Central memory CD8-positive, alpha-beta T cell (primary cell): ENCODE measurements at regions not wholly inside any gene's neighbourhood (a gene's known extent, or its start where the extent isn't known, plus 50 kb on each side); places are given as distances from the start of the nearest gene placed in this dataset.

ENCODE experiments used
- ATAC-seq: fragments of 150-1000 bp; cut with Tn5 transposase; replicated peaks from 2 replicates; pipeline ENCODE4 v1.10.0; 2022; ENCODE audit warnings: mild to moderate bottlenecking, moderate FRiP score, moderate number of reproducible peaks; ENCODE audit not compliant: poor library complexity, severe bottlenecking; ENCODE audit errors: extremely low read depth
- DNase-seq, 2 donors: peaks; one replicate each; pipeline ENCODE4 v3.0.0; 2021; ENCODE audit warnings: low spot score in 2 of 2
- H3K27ac Mint-ChIP-seq: one replicate; pipeline ENCODE4 v1.8.0; 2022; ENCODE audit warnings: low read depth, mild to moderate bottlenecking, moderate library complexity, mixed read lengths
- H3K27me3 Mint-ChIP-seq: one replicate; pipeline ENCODE4 v1.8.0; 2022; ENCODE audit warnings: mixed read lengths
- H3K36me3 Mint-ChIP-seq: one replicate; pipeline ENCODE4 v1.8.0; 2022; ENCODE audit warnings: mild to moderate bottlenecking, moderate library complexity, mixed read lengths; ENCODE audit not compliant: insufficient read depth
- H3K4me1 Mint-ChIP-seq: one replicate; pipeline ENCODE4 v1.8.0; 2022; ENCODE audit warnings: mixed read lengths
- H3K4me3 Mint-ChIP-seq: one replicate; pipeline ENCODE4 v1.8.0; 2022; ENCODE audit warnings: mild to moderate bottlenecking, moderate library complexity, mixed read lengths
- H3K9me3 Mint-ChIP-seq: one replicate; pipeline ENCODE4 v1.8.0; 2022; ENCODE audit warnings: mixed read lengths

DNA sequence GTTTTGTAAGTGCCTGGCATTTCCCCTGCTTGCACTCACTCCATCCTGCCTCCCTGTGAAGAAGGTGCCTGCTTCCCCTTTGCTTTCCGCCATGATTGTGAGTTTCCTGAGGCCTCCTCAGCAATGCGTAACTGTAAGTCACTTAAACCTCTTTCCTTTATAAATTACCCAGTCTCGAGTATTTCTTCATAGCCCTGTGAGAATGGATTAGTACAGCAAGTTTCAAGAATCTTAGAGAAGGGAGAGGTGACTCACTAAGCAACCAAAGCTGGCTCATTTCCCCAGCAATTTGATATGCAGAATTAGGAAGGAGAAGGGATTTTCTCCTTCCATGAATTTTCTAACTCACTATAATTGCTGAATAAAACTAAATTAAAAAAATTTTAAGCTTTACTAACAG is 251.0 kb upstream of the FOXG1 start:
- H3K4me1 Mint-ChIP-seq, result no peaks in the 10 kb centered on the region
- H3K9me3 Mint-ChIP-seq, result peaks cover 9% of the 10 kb centered on the region
- ATAC-seq (no peak), DNase-seq (no peak)
- H3K4me3 Mint-ChIP-seq, result no peak overlapping the region
- no peak overlapping the region for H3K27ac Mint-ChIP-seq
- H3K27me3 Mint-ChIP-seq, result no peaks in the 10 kb centered on the region
- no peaks in the 10 kb centered on the region for H3K36me3 Mint-ChIP-seq

DNA sequence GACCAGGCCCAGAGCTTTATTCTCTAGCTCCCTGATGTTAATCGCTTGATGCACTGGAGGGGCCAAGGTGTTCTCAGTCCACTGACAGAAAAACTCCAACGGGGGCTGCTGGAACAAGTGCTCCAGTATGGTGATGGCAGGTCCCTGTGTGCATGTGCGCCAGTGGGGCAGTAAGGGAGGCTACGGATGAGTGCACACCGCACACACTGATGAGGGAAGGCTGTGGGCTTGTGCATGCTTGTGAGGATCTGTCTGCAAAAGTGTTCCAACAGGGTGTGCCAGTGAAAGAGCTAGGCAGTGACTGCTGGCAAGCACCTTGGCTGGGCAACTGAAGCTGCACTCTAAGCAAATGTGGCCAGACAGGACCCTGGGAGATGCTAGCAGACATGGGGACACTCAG is 229.7 kb upstream of the FOXG1 start:
- Mint-ChIP-seq H3K4me3 (no peak overlapping the region), H3K36me3 (no peaks in the 10 kb centered on the region), H3K27me3 (no peaks in the 10 kb centered on the region), H3K27ac (no peak overlapping the region), H3K9me3 (peaks cover 42% of the 10 kb centered on the region), H3K4me1 (no peaks in the 10 kb centered on the region)
- ATAC-seq, result no peak
- no peak for DNase-seq

DNA sequence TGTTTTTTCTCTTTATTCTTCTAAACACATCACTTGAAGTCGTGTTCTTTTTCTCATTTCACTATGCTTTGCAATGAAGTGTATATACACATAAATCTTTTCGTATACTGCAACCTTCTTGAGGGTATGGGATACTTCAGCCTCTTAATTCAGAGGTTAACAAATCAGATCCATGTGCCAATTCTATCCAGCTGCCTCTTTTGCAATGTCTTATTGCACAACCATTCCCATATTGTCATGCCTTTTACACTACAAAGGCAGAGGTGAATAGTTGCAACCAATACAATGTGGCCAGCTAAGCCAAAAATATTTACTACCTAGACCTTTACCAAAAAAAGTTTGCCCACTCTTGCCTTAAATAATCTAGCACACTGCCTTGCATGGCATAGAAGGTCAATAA is 224.5 kb upstream of the FOXG1 start:
- Mint-ChIP-seq H3K4me3 (no peak overlapping the region), H3K36me3 (no peaks in the 10 kb centered on the region), H3K27ac (no peak overlapping the region), H3K4me1 (no peaks in the 10 kb centered on the region), H3K9me3 (peaks cover 27% of the 10 kb centered on the region), H3K27me3 (no peaks in the 10 kb centered on the region)
- ATAC-seq (no peak), DNase-seq (no peak)

DNA sequence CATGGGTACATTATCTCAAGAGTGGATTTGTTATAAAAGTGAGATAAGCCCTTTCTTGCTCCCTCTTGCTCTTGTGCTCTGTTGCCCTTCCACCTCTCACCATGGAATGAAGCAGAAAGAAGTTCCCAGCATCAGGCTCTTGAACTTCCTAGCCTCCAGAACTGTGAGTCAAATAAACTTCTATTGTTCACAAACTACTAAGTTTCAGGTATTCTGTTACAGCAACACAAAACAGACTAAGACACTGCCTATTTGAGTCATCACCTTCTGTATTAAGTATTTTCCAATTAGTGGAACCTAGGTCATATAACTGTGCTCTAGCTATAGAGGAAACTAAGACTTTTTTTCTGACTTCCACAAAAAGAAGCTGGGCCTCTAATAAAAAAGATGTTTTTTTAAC is 201.2 kb upstream of the FOXG1 start:
- ATAC-seq (no peak), DNase-seq (no peak)
- Mint-ChIP-seq H3K27me3 (no peaks in the 10 kb centered on the region), H3K27ac (no peak overlapping the region), H3K4me3 (no peak overlapping the region), H3K4me1 (no peaks in the 10 kb centered on the region), H3K9me3 (peaks cover 10% of the 10 kb centered on the region), H3K36me3 (no peaks in the 10 kb centered on the region)

DNA sequence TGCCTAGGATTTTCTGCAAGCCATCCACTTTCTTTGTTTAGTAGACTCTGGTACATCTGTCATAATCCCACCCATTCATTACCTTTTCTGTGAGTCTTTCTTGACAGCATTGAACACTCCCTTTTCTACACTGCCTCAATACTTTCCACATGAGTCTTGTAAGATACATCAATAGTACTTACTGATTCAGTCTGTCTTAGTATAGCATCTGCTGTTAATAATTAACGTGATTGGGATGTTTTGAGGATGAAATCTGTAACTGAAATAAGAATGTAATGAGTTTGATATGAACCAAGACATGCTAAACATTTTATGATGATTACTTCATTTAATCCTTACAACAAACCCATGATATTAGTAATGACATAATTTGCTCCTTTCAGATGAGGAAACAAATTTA is 196.2 kb upstream of the FOXG1 start:
- no peak overlapping the region for H3K27ac Mint-ChIP-seq
- no peak for DNase-seq
- H3K4me3 Mint-ChIP-seq, result no peak overlapping the region
- no peak for ATAC-seq
- peaks cover 19% of the 10 kb centered on the region for H3K9me3 Mint-ChIP-seq
- H3K27me3 Mint-ChIP-seq, result no peaks in the 10 kb centered on the region
- H3K36me3 Mint-ChIP-seq, result no peaks in the 10 kb centered on the region
- no peaks in the 10 kb centered on the region for H3K4me1 Mint-ChIP-seq

- Mint-ChIP-seq H3K9me3 (peaks cover 19% of the 10 kb centered on the region), H3K4me1 (no peaks in the 10 kb centered on the region), H3K4me3 (no peak overlapping the region), H3K36me3 (no peaks in the 10 kb centered on the region), H3K27me3 (no peaks in the 10 kb centered on the region), H3K27ac (no peak overlapping the region)
- DNase-seq (no peak), ATAC-seq (no peak)
Measured at GRCh38 chr14:28571636-28572035, 195.0 kb upstream of the FOXG1 start.

DNA sequence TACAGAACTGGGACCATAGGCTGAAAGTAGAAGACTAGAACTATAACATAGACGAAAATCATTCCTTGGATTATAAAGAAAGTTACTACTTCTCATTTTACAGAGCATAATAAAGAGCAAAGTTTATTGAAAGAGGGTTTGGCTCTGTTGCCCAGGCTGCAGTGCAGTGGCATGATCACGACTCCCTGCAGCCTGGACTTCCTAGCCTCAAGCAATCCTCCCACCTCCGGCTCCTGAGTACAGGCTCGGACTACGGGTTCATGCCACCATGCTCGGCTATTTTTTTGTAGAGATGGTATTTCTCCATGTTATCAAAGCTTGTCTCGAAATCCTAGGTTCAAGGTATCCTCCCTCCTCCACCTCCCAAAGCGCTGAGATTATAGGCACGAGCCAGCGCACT is 190.1 kb upstream of the FOXG1 start:
- ATAC-seq, result no peak
- H3K27ac Mint-ChIP-seq, result no peak overlapping the region
- no peaks in the 10 kb centered on the region for H3K27me3 Mint-ChIP-seq
- no peaks in the 10 kb centered on the region for H3K4me1 Mint-ChIP-seq
- no peak overlapping the region for H3K4me3 Mint-ChIP-seq
- H3K36me3 Mint-ChIP-seq, result no peaks in the 10 kb centered on the region
- peaks cover 29% of the 10 kb centered on the region for H3K9me3 Mint-ChIP-seq
- DNase-seq, result no peak

DNA sequence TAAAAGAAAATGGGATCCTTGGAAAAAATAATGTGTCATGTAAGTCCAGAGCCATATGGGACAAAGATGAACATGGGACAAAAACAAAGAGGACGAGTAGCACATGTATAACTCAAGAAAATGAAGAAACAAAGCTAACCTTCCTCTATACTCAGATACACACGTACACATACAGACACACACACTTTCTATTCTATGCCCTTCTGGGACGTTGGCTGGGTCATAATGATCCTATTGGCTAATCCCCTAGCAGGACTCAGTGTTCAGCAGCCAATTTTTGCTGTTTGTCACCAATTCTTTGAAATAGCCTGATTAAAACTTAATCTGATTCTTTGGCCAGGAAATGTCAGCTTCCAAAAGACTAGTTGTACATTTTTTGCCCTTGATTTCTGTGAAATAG is 189.4 kb upstream of the FOXG1 start:
- ATAC-seq (no peak), DNase-seq (no peak)
- Mint-ChIP-seq H3K9me3 (peaks cover 29% of the 10 kb centered on the region), H3K27ac (no peak overlapping the region), H3K36me3 (no peaks in the 10 kb centered on the region), H3K4me3 (no peak overlapping the region), H3K4me1 (no peaks in the 10 kb centered on the region), H3K27me3 (no peaks in the 10 kb centered on the region)

- H3K4me1 Mint-ChIP-seq, result no peaks in the 10 kb centered on the region
- no peak overlapping the region for H3K27ac Mint-ChIP-seq
- H3K9me3 Mint-ChIP-seq, result peaks cover 24% of the 10 kb centered on the region
- H3K4me3 Mint-ChIP-seq, result no peak overlapping the region
- H3K36me3 Mint-ChIP-seq, result no peaks in the 10 kb centered on the region
- H3K27me3 Mint-ChIP-seq, result no peaks in the 10 kb centered on the region
- ATAC-seq (no peak), DNase-seq (no peak)
Measured at GRCh38 chr14:28577711-28578131, 188.9 kb upstream of the FOXG1 start.

DNA sequence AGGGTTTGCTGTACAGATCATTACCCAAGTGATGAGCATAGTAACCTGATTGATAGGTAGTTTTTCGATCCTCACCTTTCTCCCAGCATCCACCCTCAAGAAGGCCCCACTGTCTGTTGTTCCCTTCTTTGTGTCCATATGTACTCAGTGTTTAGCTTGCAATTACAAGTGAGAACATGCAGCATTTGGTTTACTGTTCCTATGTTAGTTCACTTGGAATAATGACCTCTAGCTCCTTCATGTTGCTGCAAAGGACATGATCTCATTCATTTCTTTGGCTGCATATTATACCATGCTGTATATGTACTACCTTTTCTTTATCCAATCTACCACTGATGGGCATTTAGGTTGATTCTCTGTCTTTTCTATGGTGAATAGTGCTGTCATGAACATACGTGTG is 181.6 kb upstream of the FOXG1 start:
- no peak overlapping the region for H3K27ac Mint-ChIP-seq

GRCh38 chr14:28589792-28590191 is 176.8 kb upstream of the FOXG1 start:
- DNase-seq, result no peak
- Mint-ChIP-seq H3K27ac (no peak overlapping the region), H3K9me3 (peaks cover 23% of the 10 kb centered on the region), H3K4me3 (no peak overlapping the region), H3K4me1 (no peaks in the 10 kb centered on the region), H3K36me3 (no peaks in the 10 kb centered on the region), H3K27me3 (no peaks in the 10 kb centered on the region)
- ATAC-seq, result no peak

More for the DNA sequence above, 181.6 kb upstream of the FOXG1 start:
- Mint-ChIP-seq H3K4me1 (no peaks in the 10 kb centered on the region), H3K4me3 (no peak overlapping the region), H3K27me3 (no peaks in the 10 kb centered on the region), H3K9me3 (peaks cover 25% of the 10 kb centered on the region), H3K36me3 (no peaks in the 10 kb centered on the region)
- ATAC-seq (no peak), DNase-seq (no peak)

DNA sequence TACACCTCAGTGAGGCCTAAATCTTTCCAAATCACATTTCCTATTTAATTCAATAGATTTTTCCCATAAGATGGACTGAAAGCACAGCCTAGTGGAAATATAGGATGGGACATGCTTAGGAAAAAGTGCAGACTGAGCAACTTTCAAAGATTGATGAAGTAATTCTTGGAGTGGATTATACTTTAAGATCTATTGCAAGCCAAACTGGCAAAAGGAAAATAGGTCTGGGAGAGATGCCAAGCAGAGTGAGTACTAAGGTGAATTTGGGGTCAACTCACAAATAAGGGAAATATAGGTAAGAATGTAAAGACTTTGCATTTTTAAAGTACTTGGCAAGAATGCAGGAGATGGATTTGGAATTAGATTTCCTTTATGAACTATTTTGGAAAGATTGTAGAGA is 170.2 kb upstream of the FOXG1 start:
- no peaks in the 10 kb centered on the region for H3K4me1 Mint-ChIP-seq
- peaks cover 21% of the 10 kb centered on the region for H3K9me3 Mint-ChIP-seq

GRCh38 chr14:28599191-28599590 is 167.4 kb upstream of the FOXG1 start:
- no peaks in the 10 kb centered on the region for H3K27me3 Mint-ChIP-seq
- no peak overlapping the region for H3K27ac Mint-ChIP-seq
- no peak overlapping the region for H3K4me3 Mint-ChIP-seq
- peaks cover 30% of the 10 kb centered on the region for H3K9me3 Mint-ChIP-seq
- H3K4me1 Mint-ChIP-seq, result no peaks in the 10 kb centered on the region
- ATAC-seq (no peak), DNase-seq (no peak)
- no peaks in the 10 kb centered on the region for H3K36me3 Mint-ChIP-seq

More for the DNA sequence above, 170.2 kb upstream of the FOXG1 start:
- Mint-ChIP-seq H3K36me3 (no peaks in the 10 kb centered on the region), H3K27me3 (no peaks in the 10 kb centered on the region), H3K4me3 (no peak overlapping the region), H3K27ac (no peak overlapping the region)
- ATAC-seq (no peak), DNase-seq (no peak)

DNA sequence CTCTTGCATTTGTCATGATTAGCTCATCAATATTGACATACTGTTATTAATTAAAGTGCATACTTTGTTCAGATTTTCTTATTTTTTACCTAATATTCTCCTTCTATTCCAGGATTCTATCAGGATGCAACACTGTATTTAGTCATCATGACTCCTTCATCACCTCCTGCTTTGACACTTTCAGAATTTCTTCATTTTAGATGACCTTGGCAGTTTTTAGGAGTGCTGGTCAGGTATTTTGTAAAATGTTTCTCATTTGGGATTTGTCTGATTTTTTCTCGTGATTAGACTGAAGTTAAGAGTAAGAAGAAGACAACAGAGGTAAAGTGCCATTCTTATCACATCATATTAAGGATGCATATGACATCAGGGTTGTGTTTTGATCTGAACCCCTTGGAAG is 167.0 kb upstream of the FOXG1 start:
- peaks cover 30% of the 10 kb centered on the region for H3K9me3 Mint-ChIP-seq
- H3K4me1 Mint-ChIP-seq, result no peaks in the 10 kb centered on the region
- no peaks in the 10 kb centered on the region for H3K36me3 Mint-ChIP-seq
- H3K4me3 Mint-ChIP-seq, result no peak overlapping the region
- ATAC-seq (no peak), DNase-seq (no peak)
- H3K27me3 Mint-ChIP-seq, result no peaks in the 10 kb centered on the region
- no peak overlapping the region for H3K27ac Mint-ChIP-seq
